Omental fat pad (tissue), 3 donors: ENCODE measurements at regions not wholly inside any gene's neighbourhood (a gene's known extent, or its start where the extent isn't known, plus 50 kb on each side); places are given as distances from the start of the nearest gene placed in this dataset.
A peak's percentile ranks its signal among the peaks of the same experiment; 100 is the strongest.

Experiments
- ATAC-seq: fragments of 150-250 bp; one replicate; pipeline ENCODE4 v1.9.1; 2016; ENCODE audit warnings: mild to moderate bottlenecking, moderate library complexity; ENCODE audit not compliant: low FRiP score
- DNase-seq: peaks from one replicate; pipeline ENCODE4 v3.0.0-alpha.2; 2019; ENCODE audit warnings: low spot score
- TF ChIP-seq, protein P1 (sequence below), 3 donors: fragments of 450-650 bp; IDR thresholded peaks; one replicate each; pipeline ENCODE4 v1.5.1; 2016 to 2017; ENCODE audit warnings: antibody characterized with exemption in 3 of 3, mild to moderate bottlenecking in 3 of 3, moderate library complexity in 2 of 3

DNA sequence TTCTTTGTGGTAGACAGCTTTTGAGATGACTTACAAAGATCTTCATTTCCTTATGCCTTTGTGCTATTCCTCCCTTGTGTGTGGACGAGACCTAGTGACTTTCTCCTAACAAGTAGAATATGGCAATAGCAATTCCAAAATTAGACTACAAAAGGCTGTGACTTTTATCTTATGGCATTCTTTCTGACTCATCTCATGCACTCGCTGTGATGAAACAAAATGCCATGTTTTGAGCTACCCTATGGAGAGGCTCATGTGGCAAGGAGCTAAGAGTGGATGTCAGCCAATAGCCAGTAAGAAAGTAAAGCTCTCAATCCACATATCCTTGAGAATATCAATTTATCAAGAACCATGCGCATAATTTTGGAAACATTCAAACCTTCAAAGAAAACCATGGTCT, 380.5 kb upstream of the SMC2 start:
- TF ChIP-seq, protein P1, sequence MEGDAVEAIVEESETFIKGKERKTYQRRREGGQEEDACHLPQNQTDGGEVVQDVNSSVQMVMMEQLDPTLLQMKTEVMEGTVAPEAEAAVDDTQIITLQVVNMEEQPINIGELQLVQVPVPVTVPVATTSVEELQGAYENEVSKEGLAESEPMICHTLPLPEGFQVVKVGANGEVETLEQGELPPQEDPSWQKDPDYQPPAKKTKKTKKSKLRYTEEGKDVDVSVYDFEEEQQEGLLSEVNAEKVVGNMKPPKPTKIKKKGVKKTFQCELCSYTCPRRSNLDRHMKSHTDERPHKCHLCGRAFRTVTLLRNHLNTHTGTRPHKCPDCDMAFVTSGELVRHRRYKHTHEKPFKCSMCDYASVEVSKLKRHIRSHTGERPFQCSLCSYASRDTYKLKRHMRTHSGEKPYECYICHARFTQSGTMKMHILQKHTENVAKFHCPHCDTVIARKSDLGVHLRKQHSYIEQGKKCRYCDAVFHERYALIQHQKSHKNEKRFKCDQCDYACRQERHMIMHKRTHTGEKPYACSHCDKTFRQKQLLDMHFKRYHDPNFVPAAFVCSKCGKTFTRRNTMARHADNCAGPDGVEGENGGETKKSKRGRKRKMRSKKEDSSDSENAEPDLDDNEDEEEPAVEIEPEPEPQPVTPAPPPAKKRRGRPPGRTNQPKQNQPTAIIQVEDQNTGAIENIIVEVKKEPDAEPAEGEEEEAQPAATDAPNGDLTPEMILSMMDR (IDR thresholded peaks at IDR 0.05): no peak
- DNase-seq (no peak), ATAC-seq (no peak)

DNA sequence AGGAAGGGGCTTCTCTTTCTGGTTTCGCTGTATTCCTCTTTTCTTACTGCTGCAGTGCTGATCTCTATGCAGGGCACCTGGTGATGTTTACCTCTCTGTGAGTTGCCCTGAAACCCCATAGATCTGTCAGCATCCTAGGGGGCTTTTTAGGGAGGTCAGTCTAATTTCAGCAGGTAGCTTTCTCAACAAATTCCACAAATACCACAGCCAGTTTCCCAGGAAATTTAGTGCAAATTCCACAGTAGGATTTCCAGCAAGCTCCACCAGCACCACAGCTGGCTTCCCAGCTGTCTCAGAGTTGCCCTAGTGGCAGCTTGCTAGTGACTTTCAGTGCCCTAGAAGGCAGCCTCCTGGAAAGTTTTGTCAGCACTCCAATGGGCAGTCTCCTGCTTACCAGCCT, 379.1 kb upstream of the SMC2 start:
- no peak for ATAC-seq

DNA sequence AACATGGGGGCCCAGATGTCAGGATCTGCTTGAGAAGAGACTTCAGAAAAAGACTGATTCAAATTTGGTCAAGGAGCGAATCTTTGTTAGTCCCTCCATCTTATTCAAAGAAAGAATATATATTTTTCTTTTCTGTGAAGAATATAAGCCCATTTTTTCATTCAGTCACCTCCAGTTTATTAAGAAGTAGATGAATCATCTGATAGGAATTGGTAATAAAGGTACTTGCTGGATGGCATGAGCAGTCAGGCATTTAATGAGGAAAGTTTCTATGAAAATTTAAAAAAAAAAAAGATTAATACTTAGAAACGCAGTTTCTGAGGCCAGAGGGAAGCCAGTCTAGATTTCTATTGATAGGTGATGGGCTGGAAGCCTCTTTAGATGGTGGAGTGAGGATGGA, 373.1 kb upstream of the SMC2 start:
- DNase-seq: no peak
- TF ChIP-seq, protein P1 (IDR thresholded peaks at IDR 0.05): no peak
- no peak for ATAC-seq

More for the DNA sequence above, 379.1 kb upstream of the SMC2 start:
- TF ChIP-seq, protein P1 (IDR thresholded peaks at IDR 0.05): no peak
- no peak for DNase-seq

DNA sequence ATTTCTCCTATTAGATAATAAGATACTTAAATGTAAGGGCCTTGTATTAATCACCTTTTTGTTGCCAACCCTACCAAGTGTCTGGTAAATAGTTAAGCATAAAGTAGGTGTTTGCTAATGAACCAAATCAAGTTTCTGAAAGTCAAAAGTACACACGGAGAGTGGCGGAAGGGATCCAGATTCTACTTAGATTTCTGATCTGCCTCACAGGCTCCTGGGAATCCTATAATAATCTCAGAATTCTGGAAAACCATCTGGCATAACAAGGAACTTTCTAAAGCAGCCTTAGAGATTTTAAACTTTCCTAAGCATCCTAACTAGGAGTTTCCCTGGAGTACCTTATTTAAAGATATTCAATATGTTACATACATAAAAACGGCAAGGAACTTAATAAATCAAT, 363.2 kb upstream of the SMC2 start:
- TF ChIP-seq, protein P1 (IDR thresholded peaks at IDR 0.05): no peak
- ATAC-seq (no peak), DNase-seq (no peak)

DNA sequence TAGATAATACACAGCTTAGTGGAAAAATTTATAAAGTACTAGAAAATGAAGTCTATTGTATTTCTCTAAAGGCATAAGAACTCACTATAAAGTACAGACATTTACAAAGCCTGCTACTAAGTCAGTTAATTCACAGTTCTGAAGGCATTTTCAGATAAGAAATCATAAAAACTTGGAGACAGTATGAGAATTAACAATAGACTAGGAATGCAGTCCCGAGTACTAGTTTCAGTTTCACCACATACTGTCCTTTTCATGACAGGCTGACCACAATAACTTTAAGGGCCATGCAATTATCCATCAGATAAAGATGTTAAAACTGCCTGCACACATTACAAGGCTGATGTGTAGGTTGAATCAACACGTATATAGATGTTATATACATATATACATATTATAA, 362.6 kb upstream of the SMC2 start:
- DNase-seq (no peak), ATAC-seq (no peak)
- TF ChIP-seq, protein P1 (IDR thresholded peaks at IDR 0.05): no peak

DNA sequence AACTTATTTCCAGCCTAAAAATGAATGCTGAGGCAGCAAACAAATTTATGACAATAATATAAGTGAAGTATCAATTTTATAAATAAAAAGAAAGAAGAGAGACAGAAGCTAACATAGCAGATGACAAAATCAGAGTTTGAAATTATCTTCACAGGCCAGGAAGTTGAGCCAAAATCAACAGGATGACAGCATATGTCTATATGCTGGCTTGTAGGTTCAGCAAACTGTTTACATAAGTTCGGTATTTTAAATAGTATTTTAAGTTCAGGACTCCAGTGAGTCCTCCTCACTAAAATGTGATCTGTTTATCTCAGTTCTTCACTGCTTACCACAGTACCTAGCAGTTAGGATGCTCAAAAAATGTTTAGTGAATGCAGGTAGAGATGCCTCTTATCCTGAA, 359.6 kb upstream of the SMC2 start:
- ATAC-seq: no peak
- DNase-seq: no peak
- TF ChIP-seq, protein P1 (IDR thresholded peaks at IDR 0.05): no peak

DNA sequence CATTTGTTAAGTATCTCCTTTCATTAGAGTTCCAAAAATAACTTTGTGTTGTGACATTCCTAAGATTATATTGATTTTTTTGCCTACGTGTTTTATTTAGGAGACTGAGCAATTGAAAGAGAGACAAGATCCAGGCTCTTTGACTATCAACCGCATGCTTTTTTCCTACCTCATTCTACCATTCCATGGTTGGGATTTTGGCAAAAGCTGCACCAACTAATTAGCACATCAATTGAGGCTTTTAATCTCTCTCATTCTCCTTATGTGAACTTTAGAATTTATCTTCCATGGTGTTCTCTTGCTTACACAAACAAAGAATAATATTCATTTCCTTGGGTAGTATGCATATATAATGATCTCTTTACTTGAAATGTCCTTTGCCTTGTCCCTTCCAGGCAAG, 338.7 kb upstream of the SMC2 start:
- TF ChIP-seq, protein P1 (IDR thresholded peaks at IDR 0.05): no peak
- ATAC-seq: peak; percentile 32

More for the DNA sequence above, 338.7 kb upstream of the SMC2 start:
- no peak for DNase-seq
